ENCODE measurements at regions not wholly inside any gene's neighbourhood (a gene's known extent, or its start where the extent isn't known, plus 50 kb on each side); places are given as distances from the start of the nearest gene placed in this dataset.
A peak's percentile ranks its signal among the peaks of the same experiment; 100 is the strongest.

DNA sequence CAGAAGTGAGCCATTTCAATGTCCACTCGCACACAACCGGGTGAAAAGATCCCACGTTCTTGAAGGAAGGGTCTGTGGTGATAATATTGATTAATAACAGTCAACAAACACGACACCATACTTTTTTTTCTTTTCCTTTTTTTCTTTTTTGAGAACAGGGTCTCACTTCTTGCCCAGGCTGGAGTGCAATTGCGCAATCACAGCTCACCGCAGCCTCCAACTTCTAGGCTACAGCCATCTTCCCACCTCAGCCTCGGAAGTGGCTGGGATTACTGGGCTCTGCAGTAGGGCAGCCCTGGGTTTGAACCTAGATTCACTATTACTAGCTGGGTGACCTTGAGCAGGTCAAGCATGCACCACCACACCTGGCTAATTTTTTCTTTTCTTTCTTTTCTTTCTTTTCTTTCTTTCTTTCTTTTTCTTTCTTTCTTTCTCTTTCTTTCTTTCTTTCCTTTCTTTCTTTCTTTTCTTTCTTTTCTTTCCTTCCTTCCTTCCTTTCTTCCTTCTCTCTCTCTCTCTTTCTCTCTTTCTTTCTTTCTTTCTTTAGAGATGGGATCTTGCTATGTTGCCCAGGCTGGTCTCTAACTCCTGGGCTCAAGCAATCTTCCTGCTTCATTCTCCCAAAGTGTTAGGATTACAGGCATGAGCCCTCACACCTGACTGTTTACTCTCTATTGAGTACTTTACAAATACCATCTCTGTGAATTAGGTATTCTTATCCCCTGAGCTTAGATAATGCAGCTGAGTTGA lies 123.9 kb downstream of the SNX5 start (continued):
- TF ChIP-seq ZNF709 (CRISPR knock-in tag; IDR thresholded peaks at IDR 0.05), result no peak
- no peak for TF ChIP-seq BRCA1 (CRISPR knock-in tag; IDR thresholded peaks at IDR 0.05)
- TF ChIP-seq MED1 (CRISPR knock-in tag; IDR thresholded peaks at IDR 0.05), result no peak
- 0 out of 2 replicates have a peak, but pooled peaks have one; percentile 80 for TF ChIP-seq U2AF2 (IDR thresholded peaks at IDR 0.05; ENCODE audit: low read depth, low read length)
- TF ChIP-seq ZBTB8A (CRISPR knock-in tag; IDR thresholded peaks at IDR 0.05; ENCODE audit: borderline replicate concordance, low read depth), result no peak
- TF ChIP-seq, protein P1, sequence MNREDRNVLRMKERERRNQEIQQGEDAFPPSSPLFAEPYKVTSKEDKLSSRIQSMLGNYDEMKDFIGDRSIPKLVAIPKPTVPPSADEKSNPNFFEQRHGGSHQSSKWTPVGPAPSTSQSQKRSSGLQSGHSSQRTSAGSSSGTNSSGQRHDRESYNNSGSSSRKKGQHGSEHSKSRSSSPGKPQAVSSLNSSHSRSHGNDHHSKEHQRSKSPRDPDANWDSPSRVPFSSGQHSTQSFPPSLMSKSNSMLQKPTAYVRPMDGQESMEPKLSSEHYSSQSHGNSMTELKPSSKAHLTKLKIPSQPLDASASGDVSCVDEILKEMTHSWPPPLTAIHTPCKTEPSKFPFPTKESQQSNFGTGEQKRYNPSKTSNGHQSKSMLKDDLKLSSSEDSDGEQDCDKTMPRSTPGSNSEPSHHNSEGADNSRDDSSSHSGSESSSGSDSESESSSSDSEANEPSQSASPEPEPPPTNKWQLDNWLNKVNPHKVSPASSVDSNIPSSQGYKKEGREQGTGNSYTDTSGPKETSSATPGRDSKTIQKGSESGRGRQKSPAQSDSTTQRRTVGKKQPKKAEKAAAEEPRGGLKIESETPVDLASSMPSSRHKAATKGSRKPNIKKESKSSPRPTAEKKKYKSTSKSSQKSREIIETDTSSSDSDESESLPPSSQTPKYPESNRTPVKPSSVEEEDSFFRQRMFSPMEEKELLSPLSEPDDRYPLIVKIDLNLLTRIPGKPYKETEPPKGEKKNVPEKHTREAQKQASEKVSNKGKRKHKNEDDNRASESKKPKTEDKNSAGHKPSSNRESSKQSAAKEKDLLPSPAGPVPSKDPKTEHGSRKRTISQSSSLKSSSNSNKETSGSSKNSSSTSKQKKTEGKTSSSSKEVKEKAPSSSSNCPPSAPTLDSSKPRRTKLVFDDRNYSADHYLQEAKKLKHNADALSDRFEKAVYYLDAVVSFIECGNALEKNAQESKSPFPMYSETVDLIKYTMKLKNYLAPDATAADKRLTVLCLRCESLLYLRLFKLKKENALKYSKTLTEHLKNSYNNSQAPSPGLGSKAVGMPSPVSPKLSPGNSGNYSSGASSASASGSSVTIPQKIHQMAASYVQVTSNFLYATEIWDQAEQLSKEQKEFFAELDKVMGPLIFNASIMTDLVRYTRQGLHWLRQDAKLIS (CRISPR knock-in tag; IDR thresholded peaks at IDR 0.05), result no peak
- TF ChIP-seq ZNF460 (CRISPR knock-in tag; IDR thresholded peaks at IDR 0.05; ENCODE audit: borderline replicate concordance), result no peak
- no peak for TF ChIP-seq DPF2 (CRISPR knock-in tag; IDR thresholded peaks at IDR 0.05; ENCODE audit: borderline replicate concordance, low read depth)
- no peak for TF ChIP-seq SMYD3 (CRISPR knock-in tag; IDR thresholded peaks at IDR 0.05)
- no peak for TF ChIP-seq SSRP1 (CRISPR knock-in tag; IDR thresholded peaks at IDR 0.05)
- no peak for TF ChIP-seq SNAI1 (CRISPR knock-in tag; IDR thresholded peaks at IDR 0.05; ENCODE audit: borderline replicate concordance)
- TF ChIP-seq, protein P2, sequence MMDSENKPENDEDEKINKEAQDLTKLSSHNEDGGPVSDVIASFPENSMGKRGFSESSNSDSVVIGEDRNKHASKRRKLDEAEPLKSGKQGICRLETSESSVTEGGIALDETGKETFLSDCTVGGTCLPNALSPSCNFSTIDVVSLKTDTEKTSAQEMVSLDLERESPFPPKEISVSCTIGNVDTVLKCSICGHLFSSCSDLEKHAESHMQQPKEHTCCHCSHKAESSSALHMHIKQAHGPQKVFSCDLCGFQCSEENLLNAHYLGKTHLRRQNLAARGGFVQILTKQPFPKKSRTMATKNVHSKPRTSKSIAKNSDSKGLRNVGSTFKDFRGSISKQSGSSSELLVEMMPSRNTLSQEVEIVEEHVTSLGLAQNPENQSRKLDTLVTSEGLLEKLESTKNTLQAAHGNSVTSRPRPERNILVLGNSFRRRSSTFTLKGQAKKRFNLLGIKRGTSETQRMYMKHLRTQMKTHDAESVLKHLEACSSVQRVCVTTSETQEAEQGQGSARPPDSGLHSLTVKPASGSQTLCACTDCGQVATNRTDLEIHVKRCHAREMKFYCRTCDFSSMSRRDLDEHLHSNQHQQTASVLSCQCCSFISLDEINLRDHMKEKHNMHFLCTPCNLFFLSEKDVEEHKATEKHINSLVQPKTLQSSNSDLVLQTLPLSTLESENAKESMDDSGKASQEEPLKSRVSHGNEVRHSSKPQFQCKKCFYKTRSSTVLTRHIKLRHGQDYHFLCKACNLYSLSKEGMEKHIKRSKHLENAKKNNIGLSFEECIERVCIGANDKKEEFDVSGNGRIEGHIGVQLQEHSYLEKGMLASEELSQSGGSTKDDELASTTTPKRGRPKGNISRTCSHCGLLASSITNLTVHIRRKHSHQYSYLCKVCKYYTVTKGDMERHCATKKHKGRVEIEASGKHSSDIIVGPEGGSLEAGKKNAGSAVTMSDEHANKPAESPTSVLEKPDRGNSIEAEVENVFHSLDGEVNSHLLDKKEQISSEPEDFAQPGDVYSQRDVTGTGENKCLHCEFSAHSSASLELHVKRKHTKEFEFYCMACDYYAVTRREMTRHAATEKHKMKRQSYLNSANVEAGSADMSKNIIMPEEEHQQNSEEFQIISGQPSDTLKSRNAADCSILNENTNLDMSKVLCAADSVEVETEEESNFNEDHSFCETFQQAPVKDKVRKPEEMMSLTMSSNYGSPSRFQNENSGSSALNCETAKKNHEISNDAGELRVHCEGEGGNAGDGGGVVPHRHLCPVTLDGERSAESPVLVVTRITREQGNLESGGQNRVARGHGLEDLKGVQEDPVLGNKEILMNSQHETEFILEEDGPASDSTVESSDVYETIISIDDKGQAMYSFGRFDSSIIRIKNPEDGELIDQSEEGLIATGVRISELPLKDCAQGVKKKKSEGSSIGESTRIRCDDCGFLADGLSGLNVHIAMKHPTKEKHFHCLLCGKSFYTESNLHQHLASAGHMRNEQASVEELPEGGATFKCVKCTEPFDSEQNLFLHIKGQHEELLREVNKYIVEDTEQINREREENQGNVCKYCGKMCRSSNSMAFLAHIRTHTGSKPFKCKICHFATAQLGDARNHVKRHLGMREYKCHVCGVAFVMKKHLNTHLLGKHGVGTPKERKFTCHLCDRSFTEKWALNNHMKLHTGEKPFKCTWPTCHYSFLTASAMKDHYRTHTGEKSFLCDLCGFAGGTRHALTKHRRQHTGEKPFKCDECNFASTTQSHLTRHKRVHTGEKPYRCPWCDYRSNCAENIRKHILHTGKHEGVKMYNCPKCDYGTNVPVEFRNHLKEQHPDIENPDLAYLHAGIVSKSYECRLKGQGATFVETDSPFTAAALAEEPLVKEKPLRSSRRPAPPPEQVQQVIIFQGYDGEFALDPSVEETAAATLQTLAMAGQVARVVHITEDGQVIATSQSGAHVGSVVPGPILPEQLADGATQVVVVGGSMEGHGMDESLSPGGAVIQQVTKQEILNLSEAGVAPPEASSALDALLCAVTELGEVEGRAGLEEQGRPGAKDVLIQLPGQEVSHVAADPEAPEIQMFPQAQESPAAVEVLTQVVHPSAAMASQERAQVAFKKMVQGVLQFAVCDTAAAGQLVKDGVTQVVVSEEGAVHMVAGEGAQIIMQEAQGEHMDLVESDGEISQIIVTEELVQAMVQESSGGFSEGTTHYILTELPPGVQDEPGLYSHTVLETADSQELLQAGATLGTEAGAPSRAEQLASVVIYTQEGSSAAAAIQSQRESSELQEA (CRISPR knock-in tag; IDR thresholded peaks at IDR 0.05; ENCODE audit: not compliant biosample characterization), result no peak
- 0 out of 2 replicates have a peak, but pooled peaks have one; percentile 11 for TF ChIP-seq FOXA3 (CRISPR knock-in tag; IDR thresholded peaks at IDR 0.05)
- no peak for TF ChIP-seq ZNF451 (CRISPR knock-in tag; IDR thresholded peaks at IDR 0.05)
- TF ChIP-seq SAFB2 (CRISPR knock-in tag; IDR thresholded peaks at IDR 0.05; ENCODE audit: borderline replicate concordance, low read depth), result no peak
- TF ChIP-seq, protein P3, sequence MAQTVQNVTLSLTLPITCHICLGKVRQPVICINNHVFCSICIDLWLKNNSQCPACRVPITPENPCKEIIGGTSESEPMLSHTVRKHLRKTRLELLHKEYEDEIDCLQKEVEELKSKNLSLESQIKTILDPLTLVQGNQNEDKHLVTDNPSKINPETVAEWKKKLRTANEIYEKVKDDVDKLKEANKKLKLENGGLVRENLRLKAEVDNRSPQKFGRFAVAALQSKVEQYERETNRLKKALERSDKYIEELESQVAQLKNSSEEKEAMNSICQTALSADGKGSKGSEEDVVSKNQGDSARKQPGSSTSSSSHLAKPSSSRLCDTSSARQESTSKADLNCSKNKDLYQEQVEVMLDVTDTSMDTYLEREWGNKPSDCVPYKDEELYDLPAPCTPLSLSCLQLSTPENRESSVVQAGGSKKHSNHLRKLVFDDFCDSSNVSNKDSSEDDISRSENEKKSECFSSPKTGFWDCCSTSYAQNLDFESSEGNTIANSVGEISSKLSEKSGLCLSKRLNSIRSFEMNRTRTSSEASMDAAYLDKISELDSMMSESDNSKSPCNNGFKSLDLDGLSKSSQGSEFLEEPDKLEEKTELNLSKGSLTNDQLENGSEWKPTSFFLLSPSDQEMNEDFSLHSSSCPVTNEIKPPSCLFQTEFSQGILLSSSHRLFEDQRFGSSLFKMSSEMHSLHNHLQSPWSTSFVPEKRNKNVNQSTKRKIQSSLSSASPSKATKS (CRISPR knock-in tag; IDR thresholded peaks at IDR 0.05), result no peak

Data from HepG2 (cell line).